OCI-LY1 (cell line): ENCODE measurements at regions not wholly inside any gene's neighbourhood (a gene's known extent, or its start where the extent isn't known, plus 50 kb on each side); places are given as distances from the start of the nearest gene placed in this dataset.

ENCODE experiments used
- CTCF ChIP-seq: fragments of 200-600 bp; sonication (generic), shearing (Covaris generic); IDR thresholded peaks from 2 replicates; pipeline ENCODE4 v1.5.1; 2017; ENCODE audit warnings: mild to moderate bottlenecking, antibody characterized with exemption, low read length, moderate library complexity, mixed read lengths
- EZH2 ChIP-seq: fragments of 200-600 bp; sonication (generic), shearing (Covaris generic); IDR thresholded peaks from 2 replicates; pipeline ENCODE4 v1.8.0; 2017; ENCODE audit warnings: borderline replicate concordance, mixed run types, mild to moderate bottlenecking, antibody characterized with exemption, low read length, moderate library complexity, mixed read lengths

GRCh38 chr4:117154251-117154650 is 68.9 kb upstream of the TRAM1L1 start:
- TF ChIP-seq CTCF, result no peak
- no peak for TF ChIP-seq EZH2
